Astrocyte (in vitro differentiated cells and primary cell): ENCODE measurements at regions not wholly inside any gene's neighbourhood (a gene's known extent, or its start where the extent isn't known, plus 50 kb on each side); places are given as distances from the start of the nearest gene placed in this dataset.

ENCODE experiments used
- CTCF ChIP-seq: IDR thresholded peaks from 2 replicates; pipeline ENCODE4 v1.5.1; 2011; ENCODE audit warnings: low read depth, mild to moderate bottlenecking, inconsistent platforms, low read length, moderate library complexity; ENCODE audit not compliant: insufficient read depth
- EZH2 ChIP-seq: IDR thresholded peaks from 2 replicates; pipeline ENCODE4 v1.6.1; 2012; ENCODE audit warnings: mild to moderate bottlenecking, low read length, inconsistent platforms; ENCODE audit not compliant: insufficient read depth

- TF ChIP-seq CTCF, result no peak
- TF ChIP-seq EZH2, result no peak
Measured at GRCh38 chr13:111022886-111023285, 92.2 kb upstream of the ARHGEF7 start.
